Ovary (tissue), 3 donors: ENCODE measurements at regions not wholly inside any gene's neighbourhood (a gene's known extent, or its start where the extent isn't known, plus 50 kb on each side); places are given as distances from the start of the nearest gene placed in this dataset.

ENCODE experiments used
- CTCF ChIP-seq, 3 donors: fragments of 450-650 bp in 2 of 3; fragments of 200-600 bp in 1 of 3; IDR thresholded peaks; one replicate each; pipeline versions ENCODE4 v1.5.1 to v1.8.0; 2016 to 2022; ENCODE audit warnings: antibody characterized with exemption in 3 of 3, mild to moderate bottlenecking in 1 of 3
- EP300 ChIP-seq: sonication (generic); formaldehyde crosslinking; IDR thresholded peaks from one replicate; pipeline ENCODE4 v1.6.1; 2017; ENCODE audit warnings: antibody characterized with exemption
- POLR2A ChIP-seq: fragments of 450-650 bp; IDR thresholded peaks from one replicate; pipeline ENCODE4 v1.6.1; 2017; ENCODE audit warnings: antibody characterized with exemption, mild to moderate bottlenecking, moderate library complexity
- donor health status: DM: no; HTN: no; CAD: no.

- TF ChIP-seq CTCF (IDR thresholded peaks at IDR 0.05): no peak
- TF ChIP-seq POLR2A: no peak
- TF ChIP-seq EP300: no peak
Measured at GRCh38 chr12:24089510-24089890, 140.0 kb upstream of the SOX5 start.
